Endothelial cell (in vitro differentiated cells): ENCODE measurements at regions not wholly inside any gene's neighbourhood (a gene's known extent, or its start where the extent isn't known, plus 50 kb on each side); places are given as distances from the start of the nearest gene placed in this dataset.

ENCODE experiments used
- DNase-seq: peaks from one replicate; pipeline ENCODE4 v3.0.0; 2021; ENCODE audit warnings: low spot score
- H3K27ac Mint-ChIP-seq: one replicate; pipeline ENCODE4 v1.8.0; 2021; ENCODE audit warnings: mixed read lengths, inconsistent platforms; ENCODE audit not compliant: unreplicated experiment
- H3K27me3 Mint-ChIP-seq: one replicate; pipeline ENCODE4 v1.8.0; 2021; ENCODE audit warnings: mild to moderate bottlenecking, moderate library complexity, mixed read lengths, inconsistent platforms; ENCODE audit not compliant: unreplicated experiment
- H3K36me3 Mint-ChIP-seq: one replicate; pipeline ENCODE4 v1.8.0; 2021; ENCODE audit warnings: mild to moderate bottlenecking, low read depth, mixed read lengths, inconsistent platforms; ENCODE audit not compliant: unreplicated experiment
- H3K4me1 Mint-ChIP-seq: one replicate; pipeline ENCODE4 v1.8.0; 2021; ENCODE audit warnings: mild to moderate bottlenecking, mixed read lengths, inconsistent platforms; ENCODE audit not compliant: unreplicated experiment
- H3K4me3 Mint-ChIP-seq: one replicate; pipeline ENCODE4 v1.8.0; 2021; ENCODE audit warnings: mild to moderate bottlenecking, mixed read lengths, inconsistent platforms; ENCODE audit not compliant: unreplicated experiment
- H3K9me3 Mint-ChIP-seq: one replicate; pipeline ENCODE4 v1.8.0; 2021; ENCODE audit warnings: mixed read lengths, inconsistent platforms; ENCODE audit not compliant: unreplicated experiment
- CTCF ChIP-seq: fragments of 200-600 bp; sonication (generic); IDR thresholded peaks from one replicate; pipeline ENCODE4 v1.5.0; 2021; ENCODE audit warnings: antibody characterized with exemption; ENCODE audit not compliant: unreplicated experiment

GRCh38 chr3:71912839-71913495, 128.0 kb upstream of the PROK2 start:
- H3K4me1 Mint-ChIP-seq = peaks cover 10% of the 10 kb centered on the region

GRCh38 chr3:71910108-71910507, 125.2 kb upstream of the PROK2 start:
- Mint-ChIP-seq H3K9me3 (no peaks in the 10 kb centered on the region), H3K4me3 (no peak overlapping the region), H3K27me3 (no peaks in the 10 kb centered on the region), H3K4me1 (peaks cover 21% of the 10 kb centered on the region), H3K27ac (no peak overlapping the region), H3K36me3 (no peaks in the 10 kb centered on the region)
- no peak for TF ChIP-seq CTCF
- DNase-seq = no peak

More at GRCh38 chr3:71912839-71913495, 128.0 kb upstream of the PROK2 start:
- Mint-ChIP-seq H3K4me3 (no peak overlapping the region), H3K36me3 (no peaks in the 10 kb centered on the region), H3K27ac (no peak overlapping the region), H3K27me3 (no peaks in the 10 kb centered on the region), H3K9me3 (no peaks in the 10 kb centered on the region)
- no peak for DNase-seq
- TF ChIP-seq CTCF = no peak

GRCh38 chr3:71907996-71908395, 123.0 kb upstream of the PROK2 start:
- no peak overlapping the region for H3K27ac Mint-ChIP-seq
- TF ChIP-seq CTCF = no peak
- H3K4me3 Mint-ChIP-seq = no peak overlapping the region
- H3K36me3 Mint-ChIP-seq = no peaks in the 10 kb centered on the region
- H3K27me3 Mint-ChIP-seq = peaks cover 1% of the 10 kb centered on the region
- DNase-seq = no peak
- H3K4me1 Mint-ChIP-seq = peaks cover 21% of the 10 kb centered on the region
- no peaks in the 10 kb centered on the region for H3K9me3 Mint-ChIP-seq

- H3K36me3 Mint-ChIP-seq = no peaks in the 10 kb centered on the region
- TF ChIP-seq CTCF = no peak
- H3K4me1 Mint-ChIP-seq = peaks cover 18% of the 10 kb centered on the region
- peaks cover 1% of the 10 kb centered on the region for H3K27me3 Mint-ChIP-seq
- no peaks in the 10 kb centered on the region for H3K9me3 Mint-ChIP-seq
- no peak overlapping the region for H3K4me3 Mint-ChIP-seq
- DNase-seq = no peak
- no peak overlapping the region for H3K27ac Mint-ChIP-seq
Observed at GRCh38 chr3:71906976-71907375, 122.0 kb upstream of the PROK2 start.

- no peak for TF ChIP-seq CTCF
- DNase-seq = no peak
- H3K4me3 Mint-ChIP-seq = no peak overlapping the region
- peaks cover 1% of the 10 kb centered on the region for H3K27me3 Mint-ChIP-seq
- H3K36me3 Mint-ChIP-seq = no peaks in the 10 kb centered on the region
- no peak overlapping the region for H3K27ac Mint-ChIP-seq
- peaks cover 14% of the 10 kb centered on the region for H3K4me1 Mint-ChIP-seq
- no peaks in the 10 kb centered on the region for H3K9me3 Mint-ChIP-seq
Observed at GRCh38 chr3:71905426-71905825, 120.5 kb upstream of the PROK2 start.
